ENCODE measurements at regions not wholly inside any gene's neighbourhood (a gene's known extent, or its start where the extent isn't known, plus 50 kb on each side); places are given as distances from the start of the nearest gene placed in this dataset.

- no peak for TF ChIP-seq POLR2AphosphoS5 (IDR thresholded peaks at IDR 0.05)
- TF ChIP-seq CTCF (IDR thresholded peaks at IDR 0.05), result no peak
Measured at GRCh38 chr12:24424889-24425600, 475.6 kb upstream of the SOX5 start.

Data from upper lobe of left lung (tissue), 4 donors.